ENCODE measurements at regions not wholly inside any gene's neighbourhood (a gene's known extent, or its start where the extent isn't known, plus 50 kb on each side); places are given as distances from the start of the nearest gene placed in this dataset.

- DNase-seq = no peak
Observed at GRCh38 chr12:111220363-111220762, 148.5 kb downstream of the PHETA1 start.

DNA sequence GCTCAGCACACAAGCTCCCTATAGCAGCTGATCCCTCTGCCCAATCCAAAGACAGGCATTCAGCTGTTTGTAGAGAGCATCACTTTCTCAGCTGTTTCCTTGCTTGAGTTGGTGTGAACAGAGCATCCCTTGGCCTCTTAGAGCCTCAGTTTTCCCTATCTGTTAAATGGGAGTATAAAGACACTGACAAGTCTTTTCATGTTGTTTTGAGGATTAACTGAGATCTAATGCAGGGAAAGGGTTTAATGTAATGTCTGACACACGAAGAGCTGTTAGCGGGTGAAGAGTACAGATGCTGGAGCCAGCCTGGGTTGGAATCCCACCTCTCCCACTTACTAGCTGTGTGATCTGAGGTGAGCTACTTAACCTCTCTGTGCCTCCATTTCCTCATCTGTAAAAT lies 149.5 kb downstream of the PHETA1 start:
- DNase-seq = no peak

GRCh38 chr12:111218499-111218898 lies 150.4 kb downstream of the PHETA1 start:
- DNase-seq = no peak

GRCh38 chr12:111216387-111217159 lies 152.3 kb downstream of the PHETA1 start:
- no peak for DNase-seq

DNA sequence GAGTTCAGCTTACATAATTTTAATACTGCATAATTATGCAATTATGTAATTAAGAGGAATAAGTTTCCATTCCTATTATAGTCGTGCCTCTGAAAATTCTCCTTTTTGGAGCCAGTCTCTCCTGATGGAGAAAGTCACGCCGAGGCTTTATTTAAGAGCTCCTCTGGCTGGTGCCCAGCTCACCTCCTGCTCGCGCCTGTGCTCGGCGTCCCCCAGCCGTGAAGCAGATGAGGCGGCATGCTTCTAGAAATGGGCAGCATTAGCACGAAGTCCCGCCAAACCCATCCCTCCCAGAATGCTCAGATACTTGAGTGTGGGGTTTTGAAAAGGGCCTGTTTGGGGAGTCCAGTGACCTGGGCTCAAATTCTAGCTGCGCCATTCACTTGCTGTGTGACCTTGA lies 153.0 kb downstream of the PHETA1 start:
- DNase-seq = no peak

- DNase-seq = no peak
Observed at GRCh38 chr12:111214401-111214800, 154.5 kb downstream of the PHETA1 start.

DNA sequence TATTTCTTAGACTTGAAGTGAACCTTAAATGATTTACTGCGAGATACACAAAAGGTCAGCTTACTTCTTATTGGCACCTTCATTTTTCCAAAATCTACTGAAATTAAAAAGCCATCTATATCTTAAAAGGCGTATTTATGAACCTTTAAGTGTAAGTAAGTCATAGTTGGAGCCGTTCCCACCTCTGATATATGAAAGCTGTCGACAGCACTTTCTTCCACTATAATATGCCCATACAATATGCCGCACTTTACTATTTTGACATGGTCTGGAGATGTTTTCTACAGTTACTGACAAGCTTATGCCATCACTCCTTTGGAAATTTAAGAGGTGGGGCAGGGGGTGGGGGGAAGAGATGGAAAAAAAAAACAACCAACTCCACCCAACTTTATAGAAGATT lies 155.3 kb downstream of the PHETA1 start:
- DNase-seq = no peak

DNA sequence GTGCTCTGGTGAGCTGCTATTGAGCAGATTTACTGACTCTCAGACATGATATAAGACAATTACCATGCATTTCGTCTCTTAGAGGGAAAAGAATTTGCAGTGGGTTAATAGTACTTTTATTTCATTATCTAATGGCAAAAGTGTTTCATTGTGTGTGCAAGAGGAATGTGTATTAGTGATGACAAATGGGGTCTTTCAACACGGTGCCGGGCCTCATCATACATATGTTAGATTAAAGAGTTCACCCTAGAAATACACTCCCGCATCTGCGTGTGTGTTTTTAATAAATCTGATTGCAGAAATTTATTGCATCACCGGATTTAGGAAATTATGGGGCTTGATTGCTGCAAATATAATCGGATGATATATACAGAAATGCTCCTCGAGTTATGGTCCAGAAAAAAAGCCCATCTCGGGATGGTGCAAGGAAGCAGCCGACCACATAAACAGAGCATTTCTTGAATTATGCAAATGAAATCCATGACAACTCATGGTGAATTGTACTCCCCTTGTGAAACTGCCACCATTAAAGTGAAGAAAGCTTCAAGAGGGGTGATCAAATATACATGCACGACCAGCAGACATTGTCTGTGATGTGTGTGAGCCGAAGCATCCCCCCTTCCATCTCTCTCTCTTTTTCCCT lies 156.0 kb downstream of the PHETA1 start:
- no peak for DNase-seq

GRCh38 chr12:111211910-111212757 lies 156.8 kb downstream of the PHETA1 start:
- no peak for DNase-seq

- no peak for DNase-seq
Observed at GRCh38 chr12:111209811-111210210, 159.1 kb downstream of the PHETA1 start.

DNA sequence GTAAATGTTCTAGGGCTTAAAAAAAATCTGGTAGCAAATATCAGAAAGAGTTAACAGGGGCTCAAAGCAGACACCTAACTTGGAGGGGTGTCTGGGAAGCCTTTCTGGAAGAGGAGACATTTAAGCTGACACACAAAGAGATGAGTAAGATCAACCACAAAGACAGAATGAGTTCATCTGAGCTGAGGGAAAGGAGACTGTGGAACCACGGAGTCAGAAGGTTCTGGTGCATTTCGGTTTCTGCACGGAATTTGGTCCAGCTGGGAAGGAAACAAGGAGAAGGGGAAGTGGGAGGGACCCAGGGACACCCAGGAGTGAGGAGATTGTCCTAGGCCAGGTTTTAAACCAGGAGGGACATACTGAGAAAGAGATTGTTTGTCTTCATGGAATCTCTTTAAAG lies 161.1 kb downstream of the PHETA1 start:
- no peak for DNase-seq

- no peak for DNase-seq
Observed at GRCh38 chr12:111204788-111205241, 164.1 kb downstream of the PHETA1 start.

DNA sequence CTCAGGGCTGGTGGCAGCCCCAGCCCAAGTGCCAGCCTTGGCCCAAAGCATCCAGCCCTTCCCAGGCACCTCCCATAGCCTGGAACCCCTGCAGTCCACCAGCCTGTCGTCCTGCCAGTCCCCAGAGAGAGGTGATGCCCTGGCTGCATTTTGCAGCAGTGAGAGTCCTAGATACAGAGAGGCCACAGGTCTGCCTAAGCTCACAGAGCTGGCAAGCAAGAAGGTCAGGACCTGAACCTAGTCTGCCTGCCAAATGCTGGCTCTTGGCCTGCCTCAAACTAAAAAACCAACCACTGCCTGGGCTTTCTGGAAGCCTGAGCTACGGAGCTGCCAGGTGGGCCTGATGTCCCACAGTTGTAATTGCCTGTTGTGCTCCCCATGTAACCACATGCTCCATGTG lies 164.9 kb downstream of the PHETA1 start:
- no peak for DNase-seq

GRCh38 chr12:111203446-111203845 lies 165.4 kb downstream of the PHETA1 start:
- DNase-seq = no peak

GRCh38 chr12:111202237-111202915 lies 166.5 kb downstream of the PHETA1 start:
- no peak for DNase-seq

GRCh38 chr12:111201495-111202236 lies 167.2 kb downstream of the PHETA1 start:
- no peak for DNase-seq

DNA sequence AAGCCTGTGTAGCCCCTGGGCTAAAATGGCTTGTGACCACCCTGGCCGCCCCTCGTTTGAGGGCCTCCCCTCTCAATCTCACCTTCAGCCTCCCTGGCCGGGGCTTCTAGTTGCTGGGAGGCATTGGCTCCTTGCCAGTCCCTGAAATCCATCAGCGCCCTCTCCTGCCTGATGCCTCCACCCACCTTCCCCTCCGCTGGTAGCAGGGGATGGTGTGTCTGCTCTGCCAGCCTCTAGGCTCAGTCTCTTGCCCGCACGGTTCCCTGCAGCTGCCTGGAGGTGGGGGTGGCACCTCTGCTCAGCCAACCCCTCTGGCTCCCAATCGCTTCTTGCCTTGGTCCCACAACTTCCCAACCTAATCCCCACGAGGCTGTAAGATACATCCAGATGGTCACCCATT lies 167.9 kb downstream of the PHETA1 start:
- DNase-seq = no peak

- no peak for DNase-seq
Observed at GRCh38 chr12:111197376-111197944, 171.4 kb downstream of the PHETA1 start.

GRCh38 chr12:111196532-111196931 lies 172.4 kb downstream of the PHETA1 start:
- no peak for DNase-seq

DNA sequence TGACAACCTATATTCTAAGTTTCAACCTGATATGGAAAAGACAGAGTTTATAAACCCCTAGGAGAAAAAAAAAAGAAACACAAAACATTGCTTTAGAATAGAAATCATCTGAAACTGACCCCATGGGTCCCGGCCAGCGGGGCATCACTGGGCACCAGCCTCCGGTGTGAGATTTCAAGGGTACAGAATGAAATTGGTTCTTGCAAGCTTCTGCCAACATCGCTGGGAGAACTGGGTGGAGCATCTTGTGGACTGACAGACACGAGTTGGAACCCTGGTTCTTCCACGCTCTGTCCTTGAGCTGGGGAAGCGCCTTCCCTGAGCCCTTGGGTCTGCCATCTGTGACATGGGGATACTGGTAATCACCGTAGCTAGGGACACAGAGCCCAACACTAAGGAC lies 173.6 kb downstream of the PHETA1 start:
- DNase-seq = no peak

GRCh38 chr12:111194703-111195051 lies 174.2 kb downstream of the PHETA1 start:
- no peak for DNase-seq
